Ishikawa (cell line): ENCODE measurements at regions not wholly inside any gene's neighbourhood (a gene's known extent, or its start where the extent isn't known, plus 50 kb on each side); places are given as distances from the start of the nearest gene placed in this dataset.

Experiments
- EP300 ChIP-seq: IDR thresholded peaks from 2 replicates; pipeline ENCODE4 v1.6.1; 2012; ENCODE audit warnings: borderline replicate concordance
- MAX ChIP-seq: IDR thresholded peaks from 2 replicates; pipeline ENCODE4 v1.6.1; 2012
- TAF1 ChIP-seq: IDR thresholded peaks from 2 replicates; pipeline ENCODE4 v1.6.1; 2012; ENCODE audit warnings: low read depth, mild to moderate bottlenecking
- USF1 ChIP-seq: IDR thresholded peaks from 2 replicates; pipeline ENCODE4 v1.6.1; 2012
- YY1 ChIP-seq: IDR thresholded peaks from 2 replicates; pipeline ENCODE4 v1.6.1; 2012; ENCODE audit warnings: low read depth

- TF ChIP-seq TAF1 (no peak), USF1 (no peak), EP300 (no peak), YY1 (no peak), MAX (no peak)
These were observed 226.8 kb upstream of the DYNLRB2 start for GRCh38 chr16:80314042-80314441.
